GM12865 (cell line): ENCODE measurements at regions not wholly inside any gene's neighbourhood (a gene's known extent, or its start where the extent isn't known, plus 50 kb on each side); places are given as distances from the start of the nearest gene placed in this dataset.

Experiments used
- DNase-seq: peaks from one replicate; pipeline ENCODE4 v3.0.0; 2010; ENCODE audit warnings: low read depth
- H3K4me3 ChIP-seq: 2 replicates; pipeline ENCODE4 v1.5.1; 2011; ENCODE audit warnings: mild to moderate bottlenecking, low read depth, low read length, control low read depth
- TF ChIP-seq, protein P1 (sequence below): IDR thresholded peaks from 2 replicates; pipeline ENCODE4 v1.5.1; 2011; ENCODE audit warnings: low read length, control low read depth, low read depth, inconsistent platforms; ENCODE audit not compliant: insufficient read depth; ENCODE audit errors: missing control alignments

DNA sequence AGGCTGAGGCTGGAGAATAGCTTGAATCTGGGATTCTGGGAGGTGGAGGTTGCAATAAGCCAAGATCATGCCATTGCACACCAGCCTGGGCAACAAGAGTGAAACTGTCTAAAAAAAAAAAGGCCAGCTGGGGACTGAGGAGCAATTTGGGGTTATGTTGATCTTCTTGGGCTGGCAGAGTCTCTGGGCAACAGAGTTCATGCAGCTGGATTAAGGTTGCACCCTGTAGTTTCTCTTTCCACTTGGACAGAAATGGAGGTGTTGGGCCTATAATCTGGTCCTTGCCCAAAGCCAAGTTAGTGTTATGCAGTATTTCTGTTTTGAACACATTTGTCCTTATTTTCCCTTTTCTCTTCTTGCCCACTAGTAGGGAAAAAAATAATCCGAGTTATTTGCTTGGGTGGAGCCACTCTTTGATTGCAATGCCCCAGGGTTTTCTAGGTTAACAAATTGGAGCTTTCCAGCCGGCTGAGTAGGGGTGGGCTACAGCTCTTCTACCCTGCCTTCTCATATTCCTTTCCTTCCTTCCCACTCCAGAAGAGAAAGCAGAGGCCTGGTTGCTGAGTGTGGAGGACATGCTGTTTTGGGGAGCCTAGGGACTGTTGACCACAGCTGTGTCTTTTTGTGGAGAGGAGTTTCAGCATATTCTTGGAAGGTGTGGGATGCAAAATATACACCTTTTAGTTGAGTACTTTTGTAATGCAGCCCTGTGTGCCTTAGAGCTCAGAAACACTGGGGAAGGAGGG is 213.9 kb downstream of the SOX4 start:
- H3K4me3 ChIP-seq: no peak overlapping the region
- DNase-seq: no peak
- TF ChIP-seq, protein P1, sequence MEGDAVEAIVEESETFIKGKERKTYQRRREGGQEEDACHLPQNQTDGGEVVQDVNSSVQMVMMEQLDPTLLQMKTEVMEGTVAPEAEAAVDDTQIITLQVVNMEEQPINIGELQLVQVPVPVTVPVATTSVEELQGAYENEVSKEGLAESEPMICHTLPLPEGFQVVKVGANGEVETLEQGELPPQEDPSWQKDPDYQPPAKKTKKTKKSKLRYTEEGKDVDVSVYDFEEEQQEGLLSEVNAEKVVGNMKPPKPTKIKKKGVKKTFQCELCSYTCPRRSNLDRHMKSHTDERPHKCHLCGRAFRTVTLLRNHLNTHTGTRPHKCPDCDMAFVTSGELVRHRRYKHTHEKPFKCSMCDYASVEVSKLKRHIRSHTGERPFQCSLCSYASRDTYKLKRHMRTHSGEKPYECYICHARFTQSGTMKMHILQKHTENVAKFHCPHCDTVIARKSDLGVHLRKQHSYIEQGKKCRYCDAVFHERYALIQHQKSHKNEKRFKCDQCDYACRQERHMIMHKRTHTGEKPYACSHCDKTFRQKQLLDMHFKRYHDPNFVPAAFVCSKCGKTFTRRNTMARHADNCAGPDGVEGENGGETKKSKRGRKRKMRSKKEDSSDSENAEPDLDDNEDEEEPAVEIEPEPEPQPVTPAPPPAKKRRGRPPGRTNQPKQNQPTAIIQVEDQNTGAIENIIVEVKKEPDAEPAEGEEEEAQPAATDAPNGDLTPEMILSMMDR: no peak

DNA sequence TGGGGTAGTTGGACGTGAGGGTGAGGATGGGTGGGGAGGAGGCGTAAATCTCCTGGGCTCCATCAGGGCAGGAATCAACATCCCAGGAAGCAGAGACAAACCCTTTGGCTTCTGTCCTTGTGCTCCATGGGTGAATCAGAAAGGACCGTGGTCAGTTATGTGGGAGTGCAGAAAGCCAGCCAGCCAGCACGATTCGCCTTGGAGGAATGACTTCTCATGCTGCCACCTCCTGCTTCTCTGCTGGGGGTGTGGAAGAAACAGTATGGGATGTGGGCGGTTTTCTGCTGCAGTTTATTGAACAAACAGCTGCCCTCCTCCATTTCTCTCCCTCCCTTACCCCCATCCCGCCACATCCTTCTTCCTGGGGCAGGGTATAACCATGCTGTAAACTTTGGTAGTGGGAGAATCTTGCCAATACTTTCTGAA is 214.5 kb downstream of the SOX4 start:
- TF ChIP-seq, protein P1: no peak
- H3K4me3 ChIP-seq: no peak overlapping the region
- no peak for DNase-seq

DNA sequence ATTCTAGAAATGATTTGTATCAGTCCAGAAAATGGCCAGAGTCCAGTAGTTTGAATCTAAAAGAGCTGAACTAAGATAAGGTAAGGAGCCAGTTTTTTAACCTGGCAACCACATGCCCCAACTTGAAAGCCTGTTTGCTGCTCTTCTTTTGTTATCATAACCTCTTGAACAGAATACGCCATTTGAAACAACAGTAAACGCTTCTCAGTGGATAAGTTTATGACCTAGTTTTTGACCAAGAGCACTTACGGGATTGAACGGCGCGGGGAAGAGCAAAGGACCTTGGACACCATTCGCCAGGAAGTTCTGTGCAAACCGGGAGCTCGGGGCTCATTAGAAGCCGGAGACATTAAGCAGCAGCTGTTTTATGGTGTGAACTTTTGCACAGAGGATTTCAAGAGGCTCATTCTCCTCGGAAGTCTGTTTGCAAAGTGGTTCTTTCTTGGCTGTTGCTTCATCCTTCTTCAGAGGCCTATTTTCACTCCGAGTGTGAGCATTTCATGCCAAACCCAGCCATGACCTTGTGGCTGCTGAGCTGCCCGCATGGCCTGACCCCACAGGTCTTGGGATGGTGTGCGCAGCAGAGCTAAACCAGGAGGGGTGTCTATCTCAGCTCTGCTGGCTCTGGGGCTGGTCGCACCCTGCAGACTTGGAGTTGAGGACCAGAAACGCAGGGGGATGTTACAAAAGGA is 215.1 kb downstream of the SOX4 start:
- TF ChIP-seq, protein P1: no peak
- no peak for DNase-seq
- H3K4me3 ChIP-seq: no peak overlapping the region

DNA sequence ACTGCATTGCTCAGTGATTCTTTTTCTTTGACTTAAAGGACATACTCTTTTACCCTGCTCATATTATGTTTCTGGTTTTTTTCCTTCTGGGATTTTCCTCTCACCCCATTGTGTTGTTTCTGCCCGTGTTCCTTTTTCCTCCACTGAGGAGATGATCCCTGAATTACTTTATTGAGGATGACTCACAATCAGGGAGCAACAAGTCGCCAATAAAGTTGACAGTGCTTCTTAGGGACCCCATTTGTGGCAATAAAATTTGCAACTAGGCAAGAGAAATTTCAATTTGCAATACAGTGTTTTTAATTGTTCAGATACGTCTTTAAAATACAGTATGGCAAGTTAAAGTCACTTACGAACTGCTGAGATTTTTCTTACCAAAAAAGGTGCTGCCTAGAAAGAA is 217.9 kb downstream of the SOX4 start:
- DNase-seq: no peak
- H3K4me3 ChIP-seq: no peak overlapping the region
- TF ChIP-seq, protein P1: no peak

DNA sequence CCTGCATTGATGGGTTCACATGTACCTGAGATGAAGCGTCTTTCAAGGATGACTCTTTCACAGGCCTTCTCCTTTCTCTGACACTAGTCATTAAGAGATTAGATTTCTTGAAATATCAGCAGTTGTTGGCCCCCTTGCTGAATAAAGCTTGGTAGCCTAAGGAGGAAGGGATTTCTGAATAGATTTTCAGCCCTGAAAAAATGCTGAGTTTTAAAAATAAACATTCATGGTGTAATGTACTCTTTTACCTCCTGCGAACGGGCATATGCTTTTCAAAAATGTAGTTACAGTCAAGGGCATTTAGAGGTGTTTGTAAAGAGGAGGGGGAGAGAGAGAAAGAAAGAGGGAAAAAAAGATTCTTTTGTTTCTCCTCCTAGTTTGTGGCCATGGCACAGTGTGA is 222.7 kb downstream of the SOX4 start:
- no peak for DNase-seq
- no peak overlapping the region for H3K4me3 ChIP-seq
- TF ChIP-seq, protein P1: no peak

DNA sequence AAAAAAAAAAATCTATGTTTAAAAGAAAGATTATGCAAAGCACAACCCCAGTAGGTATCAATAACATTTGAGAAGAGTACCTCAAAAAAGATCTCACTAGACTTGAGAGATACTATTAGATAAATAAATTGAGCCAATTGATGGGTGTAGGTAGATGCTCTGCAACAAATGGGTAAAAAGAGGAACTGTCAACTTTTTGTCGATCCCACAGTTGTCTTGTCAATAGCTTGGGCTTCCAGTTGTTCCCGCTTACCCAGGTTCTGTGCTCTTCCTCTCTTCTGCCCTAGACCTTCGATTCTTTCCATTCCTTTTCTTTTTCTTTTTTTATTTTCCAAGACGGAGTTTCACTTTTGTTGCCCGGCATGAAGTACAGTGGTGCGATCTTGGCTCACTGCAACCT is 226.9 kb downstream of the SOX4 start:
- TF ChIP-seq, protein P1: no peak
- DNase-seq: no peak
- H3K4me3 ChIP-seq: no peak overlapping the region
